ENCODE measurements at regions not wholly inside any gene's neighbourhood (a gene's known extent, or its start where the extent isn't known, plus 50 kb on each side); places are given as distances from the start of the nearest gene placed in this dataset.

DNA sequence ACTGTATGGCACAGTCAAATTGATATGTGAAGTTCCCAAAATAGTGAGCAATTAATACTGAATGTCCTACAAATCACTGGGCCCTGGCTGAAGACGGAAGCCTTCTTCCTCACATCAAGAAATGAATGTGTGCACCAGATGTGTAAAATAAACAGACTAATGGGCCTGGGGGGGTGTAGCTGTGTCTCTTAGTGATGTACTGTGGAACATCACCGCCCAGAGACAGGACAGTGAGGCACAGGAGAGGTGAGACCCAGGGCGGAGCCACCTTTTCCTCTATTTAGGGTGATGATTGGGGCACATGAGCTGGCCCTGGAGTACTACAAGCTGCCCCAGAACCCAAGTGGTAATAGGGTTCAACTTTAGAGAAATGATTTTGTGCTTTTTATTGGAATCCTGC is 368.5 kb upstream of the ARID1B start:
- TF ChIP-seq CTCF (IDR thresholded peaks at IDR 0.05) (no peak), EZH2 (IDR thresholded peaks at IDR 0.05) (no peak), EZH2phosphoT487 (IDR thresholded peaks at IDR 0.05) (no peak)

All from neural progenitor cell (in vitro differentiated cells).